HG02840 (cell line): ENCODE measurements at regions not wholly inside any gene's neighbourhood (a gene's known extent, or its start where the extent isn't known, plus 50 kb on each side); places are given as distances from the start of the nearest gene placed in this dataset.
"Not testable (repeated sequence)": the region's sequence is repeated elsewhere in the genome, so short reads cannot be mapped to it uniquely, and the experiment has no call there.

Experiments
- ATAC-seq: cut with Tn5 transposase; IDR thresholded peaks from one replicate; pipeline ENCODE4 v1.9.1; 2021; ENCODE audit warnings: mild to moderate bottlenecking, moderate library complexity, moderate number of reproducible peaks; ENCODE audit not compliant: unreplicated experiment, low FRiP score

- no peak for ATAC-seq
These were observed 394.8 kb downstream of the KIF20B start for GRCh38 chr10:90096196-90096595.

- not testable (repeated sequence) for ATAC-seq
These were observed 406.2 kb downstream of the KIF20B start for GRCh38 chr10:90107581-90107980.

DNA sequence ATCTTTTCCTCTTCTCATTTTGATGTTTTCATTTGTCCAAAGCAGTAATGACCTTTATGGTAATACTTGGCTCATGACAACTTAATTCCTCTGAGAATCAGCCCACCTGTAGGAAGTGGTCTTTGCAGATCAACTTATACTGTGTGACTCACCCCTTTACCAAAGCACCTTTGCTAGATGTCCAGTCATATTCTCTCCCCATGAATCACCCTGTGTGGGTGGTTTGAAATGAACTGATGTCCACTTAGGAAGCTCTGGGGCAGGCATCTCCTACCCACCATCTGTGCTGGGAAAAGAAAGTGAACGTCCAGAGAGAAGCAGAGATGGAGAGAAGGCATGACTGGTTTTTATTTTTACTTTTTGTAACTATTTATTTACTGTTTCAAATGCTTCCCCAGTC is 410.3 kb downstream of the KIF20B start:
- ATAC-seq, result no peak

DNA sequence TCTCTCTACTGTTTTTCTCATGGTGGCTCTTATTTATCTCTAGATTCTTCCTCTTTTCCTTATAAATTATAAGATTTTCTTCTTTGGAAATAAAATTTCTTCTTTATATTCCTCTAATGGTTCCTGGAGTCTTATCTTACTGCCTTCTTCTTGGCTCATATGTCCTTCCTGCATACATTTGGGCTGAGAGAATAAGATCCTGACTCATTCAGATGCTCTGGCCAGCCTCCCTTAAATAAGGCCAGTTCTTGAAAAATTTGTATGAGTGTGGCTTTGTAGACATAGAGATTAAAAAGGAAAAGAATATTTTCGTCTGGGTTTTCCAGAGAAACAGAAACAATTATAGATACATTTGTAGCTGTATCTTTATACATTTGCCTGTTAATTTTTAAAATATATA is 411.3 kb downstream of the KIF20B start:
- ATAC-seq, result no peak

- ATAC-seq, result not testable (repeated sequence)
These were observed 417.2 kb downstream of the KIF20B start for GRCh38 chr10:90118567-90118966.

DNA sequence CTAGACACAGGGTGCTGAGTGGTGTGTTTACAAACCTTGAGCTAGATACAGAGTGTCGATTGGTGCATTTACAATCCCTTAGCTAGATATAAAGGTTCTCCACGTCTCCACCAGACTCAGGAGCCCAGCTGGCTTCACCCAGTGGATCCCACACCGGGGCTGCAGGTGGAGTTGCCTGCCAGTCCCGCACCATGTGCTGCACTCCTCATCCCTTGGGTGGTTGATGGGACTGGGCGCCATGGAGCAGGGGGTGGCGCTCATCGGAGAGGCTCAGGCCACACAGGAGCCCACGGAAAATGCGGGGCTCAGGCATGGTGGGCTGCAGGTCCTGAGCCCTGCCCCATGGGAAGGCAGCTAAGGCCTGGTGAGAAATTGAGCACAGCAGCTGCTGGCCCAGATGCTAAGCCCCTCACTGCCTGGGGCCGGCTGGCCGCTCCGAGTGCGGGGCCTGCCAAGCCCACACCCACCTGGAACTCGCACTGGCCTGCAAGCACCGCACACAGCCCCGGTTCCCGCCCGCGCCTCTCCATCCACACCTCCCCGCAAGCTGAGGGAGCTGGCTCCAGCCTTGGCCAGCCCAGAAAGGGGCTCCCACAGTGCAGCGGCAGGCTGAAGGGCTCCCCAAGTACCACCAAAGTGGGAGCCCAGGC is 418.4 kb downstream of the KIF20B start:
- ATAC-seq, result not testable (repeated sequence)

DNA sequence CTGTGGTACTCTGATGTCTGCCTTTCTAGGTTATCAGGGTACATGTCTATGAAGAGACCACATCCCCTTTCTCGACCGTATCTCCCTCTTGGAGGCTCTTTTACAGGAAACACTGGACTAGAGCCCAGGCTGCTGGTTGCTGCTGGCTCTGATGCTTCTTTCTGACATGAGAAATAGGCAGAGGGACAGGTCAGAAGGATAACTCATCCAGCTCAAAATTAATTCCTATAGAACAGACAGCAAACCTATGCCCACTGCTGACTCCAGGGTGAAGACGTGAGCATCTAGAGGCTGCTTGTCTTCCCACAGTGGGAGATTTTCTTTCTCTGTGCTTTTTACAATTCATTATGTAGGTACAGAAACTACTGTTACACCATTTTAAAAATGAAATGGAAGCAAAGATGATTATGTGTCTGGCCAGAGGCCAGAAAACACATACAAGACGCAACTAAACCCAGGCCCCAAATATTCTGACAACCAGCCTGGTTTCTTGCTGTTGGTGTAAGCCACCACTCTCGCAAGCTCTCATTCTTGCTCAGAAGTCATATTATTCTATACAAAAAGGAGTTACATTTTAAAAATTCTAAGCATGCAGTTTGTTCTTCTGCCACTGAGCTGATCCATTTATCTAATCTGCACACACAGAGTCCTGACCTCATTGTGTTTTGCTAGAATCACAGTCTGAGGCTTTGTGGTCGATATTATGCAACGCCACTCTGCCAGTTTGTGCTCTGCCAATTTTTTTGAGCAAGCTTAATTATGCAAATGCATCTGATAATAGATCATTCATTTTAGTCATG is 424.3 kb downstream of the KIF20B start:
- ATAC-seq, result no peak

DNA sequence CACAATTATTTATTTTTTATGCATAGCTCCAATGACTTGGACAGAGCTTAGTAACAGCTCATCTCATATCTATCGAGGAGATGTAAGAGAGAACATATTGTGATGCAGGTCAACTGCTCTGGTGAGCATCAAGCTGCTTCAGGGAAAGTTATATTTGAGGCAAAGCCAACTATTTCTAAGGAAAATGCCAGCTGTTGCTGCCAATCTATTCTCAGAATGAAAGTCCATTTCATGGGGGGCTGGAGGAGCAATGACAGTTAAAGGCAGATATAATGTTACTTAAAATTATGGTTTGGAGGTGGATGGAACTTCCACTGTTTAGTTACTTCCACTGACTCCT is 424.8 kb downstream of the KIF20B start:
- ATAC-seq, result no peak

- peak; percentile 75 for ATAC-seq
These were observed 429.1 kb downstream of the KIF20B start for GRCh38 chr10:90130321-90131086.

- ATAC-seq, result no peak
These were observed 432.2 kb downstream of the KIF20B start for GRCh38 chr10:90133606-90134005.

GRCh38 chr10:90136731-90137316 is 435.4 kb downstream of the KIF20B start:
- ATAC-seq, result no peak

DNA sequence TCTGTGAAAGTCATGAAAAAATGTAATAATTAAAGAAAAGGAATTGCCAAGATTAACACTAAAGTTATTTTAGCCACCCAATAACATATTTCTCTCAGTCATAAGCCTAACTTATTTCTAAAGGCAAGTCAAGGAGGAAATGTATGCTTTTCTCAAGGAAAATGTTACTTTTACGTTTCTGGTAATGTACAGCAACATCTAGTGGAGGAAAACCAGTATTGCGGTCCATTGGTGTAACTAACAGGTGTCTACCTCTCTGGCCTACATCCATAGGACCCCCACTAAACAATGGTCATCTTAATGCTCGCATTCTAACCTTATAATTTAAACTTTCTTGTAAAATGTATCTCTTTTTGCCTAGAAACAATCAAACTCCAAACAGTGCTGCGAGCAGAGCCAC is 437.5 kb downstream of the KIF20B start:
- no peak for ATAC-seq

- ATAC-seq, result no peak
These were observed 440.4 kb downstream of the KIF20B start for GRCh38 chr10:90141791-90142190.

GRCh38 chr10:90143937-90144336 is 442.5 kb downstream of the KIF20B start:
- ATAC-seq, result no peak

DNA sequence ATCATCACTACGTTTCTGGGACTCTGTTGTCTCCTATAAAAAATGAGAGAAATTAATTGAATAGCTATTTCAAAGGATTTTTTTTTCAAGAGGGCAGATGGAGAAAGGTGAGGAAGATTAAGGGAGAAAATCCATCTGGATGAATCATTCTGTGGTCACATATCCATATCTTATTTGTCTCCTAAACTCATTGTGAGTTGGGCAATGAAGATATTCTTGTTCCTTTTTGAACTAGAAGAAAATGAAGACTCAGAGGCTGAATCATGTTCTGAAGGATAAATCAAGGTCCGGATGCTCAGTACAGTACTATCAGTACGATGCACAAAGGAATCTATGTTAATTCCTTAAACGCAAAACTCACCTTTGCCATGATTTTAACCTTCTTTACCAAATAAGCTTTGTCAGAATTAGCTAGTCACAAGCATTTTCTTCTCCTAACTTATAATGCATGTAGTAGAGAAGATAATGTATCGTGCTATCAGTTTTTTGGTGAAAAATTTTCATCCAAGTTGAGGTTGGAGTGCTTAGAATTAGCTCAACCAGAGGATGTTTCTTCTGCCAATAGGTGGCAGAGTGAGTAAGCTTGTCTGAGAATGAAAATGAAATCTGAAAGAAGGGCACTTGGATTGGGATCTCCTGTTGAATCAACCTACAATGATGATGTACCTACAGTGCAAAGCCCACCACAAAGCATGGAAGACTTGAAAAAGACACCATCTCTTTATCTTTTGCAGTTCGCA is 446.9 kb downstream of the KIF20B start:
- no peak for ATAC-seq

GRCh38 chr10:90149563-90149962 is 448.2 kb downstream of the KIF20B start:
- no peak for ATAC-seq

GRCh38 chr10:90162271-90162853 is 461.0 kb downstream of the KIF20B start:
- ATAC-seq, result no peak

DNA sequence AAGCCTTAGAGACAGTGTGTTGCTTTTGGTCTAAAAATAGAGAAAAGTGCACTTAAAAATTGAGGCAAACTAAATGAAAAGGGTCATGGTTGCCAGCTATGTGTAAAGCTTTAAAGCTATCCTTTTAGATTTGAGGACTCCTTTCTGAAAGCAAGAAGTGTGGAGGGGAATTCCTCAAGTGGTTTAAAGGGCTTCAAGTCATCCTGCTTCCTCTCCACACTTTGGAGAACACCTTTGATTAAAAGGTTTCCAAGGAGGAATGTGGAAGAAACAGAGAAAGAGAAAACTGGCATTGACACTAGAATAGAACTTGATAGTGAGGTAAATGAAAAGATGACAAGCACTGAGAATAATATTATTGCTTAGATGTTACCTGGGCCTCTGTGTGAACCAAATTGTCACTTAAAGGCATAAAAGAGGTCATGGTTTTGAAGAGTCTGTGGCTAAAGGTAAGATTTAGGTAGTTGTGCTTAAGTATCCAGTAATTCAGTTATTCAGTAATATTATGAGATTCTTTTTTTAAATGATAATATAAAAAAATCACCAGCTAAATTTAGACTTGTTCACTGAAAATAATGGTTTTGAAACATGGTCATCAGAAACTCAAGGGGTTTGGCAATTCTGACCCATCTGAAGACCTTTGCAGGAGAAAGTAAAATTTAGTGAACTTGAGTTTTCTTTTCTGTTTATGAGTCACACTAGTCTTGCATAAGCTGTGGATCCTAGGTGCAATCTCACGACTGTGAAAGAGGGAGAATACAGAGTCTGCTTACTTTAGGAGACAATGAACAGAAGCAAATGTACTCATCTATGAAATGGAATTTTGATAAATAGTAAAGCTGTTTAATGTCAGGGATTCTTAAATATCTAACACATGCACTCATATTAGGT is 466.0 kb downstream of the KIF20B start:
- ATAC-seq, result no peak

DNA sequence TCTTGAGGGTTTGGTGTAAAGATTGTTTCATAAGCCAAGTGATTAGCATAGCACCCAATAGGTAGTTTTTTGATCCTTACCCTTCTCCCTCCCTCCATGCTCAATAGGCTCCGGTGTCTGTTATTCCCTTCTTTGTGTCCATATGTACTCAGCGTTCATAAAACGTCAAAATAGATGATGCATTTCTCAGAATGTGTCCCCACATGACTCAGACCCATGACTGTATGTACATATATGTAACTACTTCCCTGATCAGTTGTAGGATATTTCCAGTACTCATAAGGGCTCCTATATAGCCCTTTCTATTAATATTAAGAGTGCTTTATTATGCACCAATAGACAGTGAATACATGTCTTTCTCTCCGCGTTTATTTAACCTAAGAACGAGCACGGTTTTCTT is 466.9 kb downstream of the KIF20B start:
- no peak for ATAC-seq
